ENCODE measurements at regions not wholly inside any gene's neighbourhood (a gene's known extent, or its start where the extent isn't known, plus 50 kb on each side); places are given as distances from the start of the nearest gene placed in this dataset.
A peak's percentile ranks its signal among the peaks of the same experiment; 100 is the strongest.

- Histone ChIP-seq H3K27me3 (ENCODE audit: control insufficient read depth, insufficient read depth, low read length) (no peaks in the 10 kb centered on the region), H3K9ac (ENCODE audit: low read length) (no peak overlapping the region), H3K36me3 (ENCODE audit: control insufficient read depth, insufficient read depth, low read length) (no peaks in the 10 kb centered on the region), H3K4me1 (ENCODE audit: control insufficient read depth, insufficient read depth, low read length) (no peaks in the 10 kb centered on the region), H3K4me3 (ENCODE audit: low read depth, low read length) (no peak overlapping the region), H3K27ac (ENCODE audit: low read depth, low read length) (no peak overlapping the region), H3K9me3 (ENCODE audit: control insufficient read depth, insufficient read depth, low read depth, low read length) (no peaks in the 10 kb centered on the region)
Measured at GRCh38 chr7:35386082-35386815, 132.3 kb upstream of the TBX20 start.

DNA sequence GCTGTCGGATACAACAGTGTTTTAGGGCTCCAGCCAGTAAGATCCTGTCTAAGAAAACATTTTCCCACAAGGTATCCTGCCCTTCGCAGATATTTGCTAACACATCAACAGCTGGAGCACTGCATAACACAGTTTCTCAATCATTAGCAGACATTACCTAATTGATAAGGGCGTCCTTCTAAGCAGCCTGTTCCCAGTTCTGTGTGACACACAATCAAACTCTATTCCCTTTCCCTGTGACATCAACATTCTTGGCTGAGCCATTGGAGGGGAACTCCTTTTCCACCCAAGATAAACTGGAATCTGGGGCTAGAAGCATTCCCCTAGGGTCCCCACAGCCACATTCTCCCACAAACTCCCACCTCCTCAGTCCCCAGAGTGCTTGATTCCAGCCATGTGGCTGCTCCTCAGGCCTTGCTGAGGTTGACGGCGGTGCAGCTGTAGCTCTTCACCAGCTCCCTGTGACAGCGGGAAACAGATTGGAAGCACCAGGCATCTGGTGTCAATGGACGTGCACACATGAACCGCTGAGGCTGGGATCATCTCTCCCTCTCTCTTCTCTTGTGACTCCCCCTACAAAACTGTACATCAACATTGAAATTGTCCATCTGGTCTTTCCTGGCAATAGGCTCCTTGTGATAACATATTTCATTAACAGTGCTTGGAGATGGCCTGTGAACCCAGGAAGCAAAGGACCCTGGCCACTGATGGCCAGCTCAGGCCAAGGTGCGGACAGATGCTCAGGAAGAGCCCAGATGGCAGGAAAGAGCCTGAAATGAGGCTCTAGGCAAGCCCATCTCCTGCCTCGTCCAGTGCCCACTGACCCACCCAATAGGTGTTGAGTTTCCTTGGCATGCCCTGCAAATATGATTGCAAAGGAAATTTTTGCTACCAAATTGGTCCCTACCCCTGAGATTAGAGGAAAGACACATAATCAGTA lies 131.1 kb upstream of the TBX20 start:
- H3K4me1 ChIP-seq (ENCODE audit: control insufficient read depth, insufficient read depth, low read length), result no peaks in the 10 kb centered on the region
- H3K4me3 ChIP-seq (ENCODE audit: low read depth, low read length), result no peak overlapping the region
- no peaks in the 10 kb centered on the region for H3K9me3 ChIP-seq (ENCODE audit: control insufficient read depth, insufficient read depth, low read depth, low read length)
- no peak overlapping the region for H3K27ac ChIP-seq (ENCODE audit: low read depth, low read length)
- H3K27me3 ChIP-seq (ENCODE audit: control insufficient read depth, insufficient read depth, low read length), result no peaks in the 10 kb centered on the region
- no peaks in the 10 kb centered on the region for H3K36me3 ChIP-seq (ENCODE audit: control insufficient read depth, insufficient read depth, low read length)
- H3K9ac ChIP-seq (ENCODE audit: low read length), result no peak overlapping the region

DNA sequence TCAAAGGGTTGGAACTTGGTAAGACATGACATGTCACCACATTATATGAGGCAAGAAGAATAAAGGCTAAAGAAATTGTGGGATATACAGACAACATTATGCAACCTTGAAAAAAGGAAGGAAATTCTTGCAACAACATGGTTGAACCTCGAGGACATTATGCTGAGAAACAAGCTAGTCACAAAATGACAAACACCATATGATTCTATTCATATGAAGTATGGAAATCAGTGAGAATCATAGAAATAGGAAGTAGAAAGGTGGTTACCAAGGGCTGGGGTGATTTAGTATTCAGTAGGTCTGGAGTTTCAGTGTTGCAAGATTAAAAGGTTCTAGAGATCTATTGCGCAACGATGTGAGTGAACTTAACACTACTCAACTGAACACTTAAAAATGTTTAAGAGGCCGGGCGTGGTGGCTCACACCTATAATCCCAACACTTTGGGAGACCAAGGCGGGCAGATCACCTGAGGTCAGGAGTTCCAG lies 126.9 kb upstream of the TBX20 start:
- Histone ChIP-seq H3K4me3 (ENCODE audit: low read depth, low read length) (no peak overlapping the region), H3K27ac (ENCODE audit: low read depth, low read length) (no peak overlapping the region), H3K27me3 (ENCODE audit: control insufficient read depth, insufficient read depth, low read length) (no peaks in the 10 kb centered on the region), H3K4me1 (ENCODE audit: control insufficient read depth, insufficient read depth, low read length) (no peaks in the 10 kb centered on the region), H3K9ac (ENCODE audit: low read length) (no peak overlapping the region), H3K9me3 (ENCODE audit: control insufficient read depth, insufficient read depth, low read depth, low read length) (no peaks in the 10 kb centered on the region), H3K36me3 (ENCODE audit: control insufficient read depth, insufficient read depth, low read length) (no peaks in the 10 kb centered on the region)

DNA sequence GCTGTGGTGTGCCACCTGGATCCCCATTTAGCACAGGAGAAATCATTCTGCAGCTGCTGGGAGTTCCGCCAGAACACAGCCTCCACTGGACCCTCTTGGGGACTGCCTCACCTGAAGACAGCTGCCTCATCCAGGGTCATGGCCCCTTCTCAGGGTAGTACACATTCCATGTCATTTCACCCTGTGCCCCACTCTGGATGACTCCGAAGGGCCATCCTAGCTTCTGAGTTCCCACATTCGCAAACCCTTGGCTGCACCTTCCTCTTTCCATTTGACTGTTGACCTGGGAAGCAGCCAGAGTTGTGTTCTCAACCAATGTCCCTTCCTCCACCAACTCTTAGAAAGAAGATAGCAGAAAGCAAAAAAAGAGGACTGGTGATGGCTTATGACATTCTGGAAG lies 125.6 kb upstream of the TBX20 start:
- H3K4me1 ChIP-seq (ENCODE audit: control insufficient read depth, insufficient read depth, low read length), result no peaks in the 10 kb centered on the region
- H3K9me3 ChIP-seq (ENCODE audit: control insufficient read depth, insufficient read depth, low read depth, low read length), result no peaks in the 10 kb centered on the region
- H3K36me3 ChIP-seq (ENCODE audit: control insufficient read depth, insufficient read depth, low read length), result no peaks in the 10 kb centered on the region
- no peak overlapping the region for H3K9ac ChIP-seq (ENCODE audit: low read length)
- no peaks in the 10 kb centered on the region for H3K27me3 ChIP-seq (ENCODE audit: control insufficient read depth, insufficient read depth, low read length)
- no peak overlapping the region for H3K27ac ChIP-seq (ENCODE audit: low read depth, low read length)
- H3K4me3 ChIP-seq (ENCODE audit: low read depth, low read length), result no peak overlapping the region

DNA sequence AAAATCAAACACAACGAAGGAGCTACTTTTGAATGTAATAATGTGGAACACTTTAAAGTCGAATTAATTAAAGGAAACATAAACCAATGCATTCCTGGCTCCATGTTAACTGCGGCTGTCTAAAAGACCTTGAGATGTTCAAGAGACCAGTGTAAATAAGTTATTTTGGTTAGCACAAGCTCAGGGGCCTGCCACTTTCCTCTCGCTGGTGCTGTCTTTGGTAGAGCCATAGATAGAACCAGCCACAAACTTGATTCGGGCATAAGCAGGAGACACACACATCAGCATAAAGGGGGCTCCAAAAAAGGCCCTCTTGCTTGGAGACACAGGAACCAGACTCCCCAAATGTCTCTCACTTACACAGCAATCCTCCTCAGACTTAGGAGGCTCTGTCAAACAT lies 121.6 kb upstream of the TBX20 start:
- Histone ChIP-seq H3K36me3 (ENCODE audit: control insufficient read depth, insufficient read depth, low read length) (no peaks in the 10 kb centered on the region), H3K27ac (ENCODE audit: low read depth, low read length) (no peak overlapping the region), H3K9ac (ENCODE audit: low read length) (no peak overlapping the region), H3K9me3 (ENCODE audit: control insufficient read depth, insufficient read depth, low read depth, low read length) (peaks cover 3% of the 10 kb centered on the region; the same call in 1 of the 2 replicates), H3K4me1 (ENCODE audit: control insufficient read depth, insufficient read depth, low read length) (no peaks in the 10 kb centered on the region), H3K4me3 (ENCODE audit: low read depth, low read length) (no peak overlapping the region), H3K27me3 (ENCODE audit: control insufficient read depth, insufficient read depth, low read length) (no peaks in the 10 kb centered on the region)

- H3K27ac ChIP-seq (ENCODE audit: low read depth, low read length), result no peak overlapping the region
- no peak overlapping the region for H3K9ac ChIP-seq (ENCODE audit: low read length)
- no peak overlapping the region for H3K4me3 ChIP-seq (ENCODE audit: low read depth, low read length)
- H3K36me3 ChIP-seq (ENCODE audit: control insufficient read depth, insufficient read depth, low read length), result no peaks in the 10 kb centered on the region
- H3K27me3 ChIP-seq (ENCODE audit: control insufficient read depth, insufficient read depth, low read length), result no peaks in the 10 kb centered on the region
- no peaks in the 10 kb centered on the region for H3K4me1 ChIP-seq (ENCODE audit: control insufficient read depth, insufficient read depth, low read length)
- H3K9me3 ChIP-seq (ENCODE audit: control insufficient read depth, insufficient read depth, low read depth, low read length), result peaks cover 3% of the 10 kb centered on the region; the same call in 1 of the 2 replicates
Measured at GRCh38 chr7:35374858-35375257, 121.0 kb upstream of the TBX20 start.

- no peak overlapping the region for H3K27ac ChIP-seq (ENCODE audit: low read depth, low read length)
- no peak overlapping the region for H3K9ac ChIP-seq (ENCODE audit: low read length)
- H3K9me3 ChIP-seq (ENCODE audit: control insufficient read depth, insufficient read depth, low read depth, low read length), result peaks cover 3% of the 10 kb centered on the region; the same call in 1 of the 2 replicates
- H3K4me3 ChIP-seq (ENCODE audit: low read depth, low read length), result no peak overlapping the region
- peaks cover 21% of the 10 kb centered on the region for H3K4me1 ChIP-seq (ENCODE audit: control insufficient read depth, insufficient read depth, low read length)
- H3K27me3 ChIP-seq (ENCODE audit: control insufficient read depth, insufficient read depth, low read length), result peaks cover 6% of the 10 kb centered on the region
- H3K36me3 ChIP-seq (ENCODE audit: control insufficient read depth, insufficient read depth, low read length), result no peaks in the 10 kb centered on the region
Measured at GRCh38 chr7:35371221-35371620, 117.3 kb upstream of the TBX20 start.

- no peak overlapping the region for H3K4me3 ChIP-seq (ENCODE audit: low read depth, low read length)
- no peak overlapping the region for H3K27ac ChIP-seq (ENCODE audit: low read depth, low read length)
- peaks cover 7% of the 10 kb centered on the region for H3K27me3 ChIP-seq (ENCODE audit: control insufficient read depth, insufficient read depth, low read length)
- peaks cover 24% of the 10 kb centered on the region for H3K4me1 ChIP-seq (ENCODE audit: control insufficient read depth, insufficient read depth, low read length)
- no peak overlapping the region for H3K9ac ChIP-seq (ENCODE audit: low read length)
- H3K36me3 ChIP-seq (ENCODE audit: control insufficient read depth, insufficient read depth, low read length), result no peaks in the 10 kb centered on the region
- peaks cover 3% of the 10 kb centered on the region; the same call in 1 of the 2 replicates for H3K9me3 ChIP-seq (ENCODE audit: control insufficient read depth, insufficient read depth, low read depth, low read length)
Measured at GRCh38 chr7:35370687-35371086, 116.8 kb upstream of the TBX20 start.

DNA sequence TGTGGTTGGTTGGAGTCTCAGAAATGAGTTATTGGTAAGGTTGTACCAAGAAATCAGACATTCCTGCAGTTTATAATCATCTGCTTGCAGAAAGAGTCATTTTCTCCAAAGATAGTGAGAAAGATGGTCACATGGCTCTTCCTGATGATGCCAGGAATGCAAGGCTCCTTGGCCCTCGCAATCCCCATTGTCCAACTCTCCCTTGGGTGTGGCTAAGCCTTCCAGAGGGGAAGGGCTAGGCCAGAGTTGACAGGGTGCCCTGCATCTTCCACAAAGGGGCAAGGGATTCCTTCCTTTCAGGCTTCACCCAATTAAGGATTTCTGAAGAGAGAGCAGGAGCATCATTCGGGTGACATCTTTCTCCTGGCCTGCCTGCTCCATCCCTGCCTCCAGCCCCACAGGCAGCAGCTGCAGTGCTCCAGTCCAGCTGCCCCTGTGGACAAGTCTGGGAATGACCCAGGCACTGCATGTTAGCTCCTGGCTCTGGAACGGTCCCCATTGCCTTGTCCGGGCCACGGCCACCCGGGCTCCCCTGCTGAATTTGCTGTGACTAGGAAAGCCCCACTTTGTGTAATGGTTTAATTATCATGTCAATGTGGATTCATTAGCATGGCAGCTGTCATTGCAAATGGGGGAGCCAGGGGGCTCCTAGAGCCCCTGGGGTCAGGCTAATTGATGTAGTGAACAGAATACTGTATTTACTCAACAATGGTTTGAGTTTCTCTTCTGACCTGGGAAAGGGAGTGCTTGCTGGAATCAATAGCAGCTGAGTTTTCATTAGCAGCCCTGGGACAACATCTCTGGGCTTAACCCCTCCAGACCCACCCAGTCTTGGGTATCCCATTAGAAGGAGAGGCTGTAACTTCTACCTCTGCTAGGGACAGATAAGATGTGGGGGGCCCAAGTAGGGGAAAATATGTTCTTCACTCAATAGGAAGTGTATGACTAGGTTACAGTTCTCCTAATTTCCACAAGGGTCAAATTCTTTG lies 112.6 kb upstream of the TBX20 start:
- Histone ChIP-seq H3K27ac (ENCODE audit: low read depth, low read length) (no peak overlapping the region), H3K4me3 (ENCODE audit: low read depth, low read length) (peak overlapping the region; percentile 3; the same call in 1 of the 2 replicates)

GRCh38 chr7:35365523-35365922 lies 111.6 kb upstream of the TBX20 start:
- Histone ChIP-seq H3K36me3 (ENCODE audit: control insufficient read depth, insufficient read depth, low read length) (no peaks in the 10 kb centered on the region), H3K27ac (ENCODE audit: low read depth, low read length) (no peak overlapping the region), H3K4me3 (ENCODE audit: low read depth, low read length) (no peak overlapping the region), H3K9ac (ENCODE audit: low read length) (no peak overlapping the region), H3K4me1 (ENCODE audit: control insufficient read depth, insufficient read depth, low read length) (peaks cover 24% of the 10 kb centered on the region), H3K27me3 (ENCODE audit: control insufficient read depth, insufficient read depth, low read length) (peaks cover 11% of the 10 kb centered on the region), H3K9me3 (ENCODE audit: control insufficient read depth, insufficient read depth, low read depth, low read length) (no peaks in the 10 kb centered on the region)

More for the DNA sequence above, 112.6 kb upstream of the TBX20 start:
- no peaks in the 10 kb centered on the region for H3K9me3 ChIP-seq (ENCODE audit: control insufficient read depth, insufficient read depth, low read depth, low read length)
- peaks cover 24% of the 10 kb centered on the region for H3K4me1 ChIP-seq (ENCODE audit: control insufficient read depth, insufficient read depth, low read length)
- H3K9ac ChIP-seq (ENCODE audit: low read length), result peak overlapping the region; percentile 15
- H3K27me3 ChIP-seq (ENCODE audit: control insufficient read depth, insufficient read depth, low read length), result peaks cover 11% of the 10 kb centered on the region
- no peaks in the 10 kb centered on the region for H3K36me3 ChIP-seq (ENCODE audit: control insufficient read depth, insufficient read depth, low read length)

Data from HUES6 (cell line).